ENCODE measurements at regions not wholly inside any gene's neighbourhood (a gene's known extent, or its start where the extent isn't known, plus 50 kb on each side); places are given as distances from the start of the nearest gene placed in this dataset.

DNA sequence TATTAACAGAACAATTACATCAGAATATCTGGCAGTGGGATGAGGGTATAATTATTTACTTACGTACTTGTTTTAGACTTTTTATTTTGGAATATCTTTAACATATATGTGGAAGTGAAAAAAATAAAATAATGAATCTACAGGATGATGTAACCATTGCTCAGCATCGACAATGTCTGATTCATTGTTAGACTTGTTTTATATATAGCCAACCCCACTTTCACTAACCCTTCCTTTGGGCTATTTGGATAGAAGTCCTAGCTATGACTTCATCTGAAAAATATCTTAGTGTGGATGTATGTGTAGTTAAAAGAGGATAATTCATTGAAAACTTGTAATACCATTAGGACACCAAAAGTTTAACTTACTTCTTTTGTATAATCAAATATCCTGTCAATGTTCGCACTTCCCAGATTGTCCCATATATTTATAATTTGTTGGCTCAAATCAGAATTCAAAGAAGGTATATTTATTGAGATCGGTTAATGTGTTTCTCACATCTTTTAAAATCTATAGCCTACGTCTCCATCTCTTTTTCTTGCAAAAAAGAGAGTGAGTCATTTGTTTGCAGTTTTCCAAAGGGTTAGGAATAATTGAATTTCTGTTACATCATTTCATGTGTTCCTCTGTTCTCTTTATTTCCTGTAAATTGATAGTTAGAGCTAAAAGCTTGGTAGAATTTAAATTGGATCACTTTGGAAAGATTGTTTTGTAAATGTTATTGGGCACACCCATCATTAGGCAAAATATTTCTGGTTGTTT, 506.1 kb upstream of the FAM98A start:
- no peaks in the 10 kb centered on the region for H3K27me3 ChIP-seq
- TF ChIP-seq EZH2phosphoT487 (IDR thresholded peaks at IDR 0.05): no peak
- TF ChIP-seq, protein P1, sequence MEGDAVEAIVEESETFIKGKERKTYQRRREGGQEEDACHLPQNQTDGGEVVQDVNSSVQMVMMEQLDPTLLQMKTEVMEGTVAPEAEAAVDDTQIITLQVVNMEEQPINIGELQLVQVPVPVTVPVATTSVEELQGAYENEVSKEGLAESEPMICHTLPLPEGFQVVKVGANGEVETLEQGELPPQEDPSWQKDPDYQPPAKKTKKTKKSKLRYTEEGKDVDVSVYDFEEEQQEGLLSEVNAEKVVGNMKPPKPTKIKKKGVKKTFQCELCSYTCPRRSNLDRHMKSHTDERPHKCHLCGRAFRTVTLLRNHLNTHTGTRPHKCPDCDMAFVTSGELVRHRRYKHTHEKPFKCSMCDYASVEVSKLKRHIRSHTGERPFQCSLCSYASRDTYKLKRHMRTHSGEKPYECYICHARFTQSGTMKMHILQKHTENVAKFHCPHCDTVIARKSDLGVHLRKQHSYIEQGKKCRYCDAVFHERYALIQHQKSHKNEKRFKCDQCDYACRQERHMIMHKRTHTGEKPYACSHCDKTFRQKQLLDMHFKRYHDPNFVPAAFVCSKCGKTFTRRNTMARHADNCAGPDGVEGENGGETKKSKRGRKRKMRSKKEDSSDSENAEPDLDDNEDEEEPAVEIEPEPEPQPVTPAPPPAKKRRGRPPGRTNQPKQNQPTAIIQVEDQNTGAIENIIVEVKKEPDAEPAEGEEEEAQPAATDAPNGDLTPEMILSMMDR (IDR thresholded peaks at IDR 0.05): no peak
- no peak for TF ChIP-seq EZH2 (IDR thresholded peaks at IDR 0.05)
- no peak overlapping the region for H3K4me2 ChIP-seq
- H3K4me3 ChIP-seq: no peak overlapping the region
- H3K79me2 ChIP-seq (ENCODE audit: low read depth): no peaks in the 10 kb centered on the region
- no peak overlapping the region for H3K4me3 Mint-ChIP-seq
- DNase-seq (ENCODE audit: low spot score): no peak
- no peaks in the 10 kb centered on the region for H4K20me1 ChIP-seq (ENCODE audit: low read depth)
- no peak overlapping the region for H3K27ac ChIP-seq
- no peaks in the 10 kb centered on the region for H3K36me3 ChIP-seq
- H3F3A ChIP-seq (ENCODE audit: low read depth): no peaks in the 10 kb centered on the region
- no peaks in the 10 kb centered on the region for H3K36me3 Mint-ChIP-seq
- no peak overlapping the region for H3K27ac Mint-ChIP-seq
- H3K9me3 Mint-ChIP-seq: peaks cover under 1% of the 10 kb centered on the region
- H3K9ac ChIP-seq: no peak overlapping the region
- no peaks in the 10 kb centered on the region for H3K9me3 ChIP-seq (ENCODE audit: low read depth)
- peaks cover under 1% of the 10 kb centered on the region for H3K27me3 Mint-ChIP-seq (ENCODE audit: insufficient read depth, low read depth)
- peaks cover 13% of the 10 kb centered on the region for H3K4me1 ChIP-seq
- peaks cover under 1% of the 10 kb centered on the region for H3K4me1 Mint-ChIP-seq
- H2AFZ ChIP-seq (replicated peaks): no peak overlapping the region

DNA sequence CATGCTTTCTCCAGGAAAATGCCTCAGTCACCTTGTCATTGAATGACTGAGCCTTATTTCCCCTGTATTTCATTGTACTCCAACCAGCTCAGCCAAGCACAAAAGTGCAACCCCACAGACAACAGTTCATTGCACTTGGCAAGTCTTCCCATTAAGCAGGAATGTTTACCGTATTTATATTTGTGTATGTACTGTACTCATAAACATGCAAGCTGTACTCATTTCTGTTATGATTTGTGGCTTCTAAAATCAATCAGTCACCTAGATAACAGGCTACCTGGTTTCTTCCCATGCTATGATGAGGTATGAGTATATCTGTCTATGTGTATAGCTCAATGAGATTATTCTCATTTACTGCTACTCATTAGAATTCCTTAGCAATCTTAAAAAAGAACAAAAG, 505.5 kb upstream of the FAM98A start:
- Mint-ChIP-seq H3K9me3 (peaks cover 2% of the 10 kb centered on the region), H3K27me3 (ENCODE audit: insufficient read depth, low read depth) (peaks cover 2% of the 10 kb centered on the region), H3K36me3 (no peaks in the 10 kb centered on the region), H3K27ac (no peak overlapping the region), H3K4me1 (peaks cover 5% of the 10 kb centered on the region), H3K4me3 (no peak overlapping the region)
- Histone ChIP-seq H3K9me3 (ENCODE audit: low read depth) (no peaks in the 10 kb centered on the region), H3K4me2 (no peak overlapping the region), H3K4me3 (no peak overlapping the region), H3K27me3 (no peaks in the 10 kb centered on the region), H3K9ac (no peak overlapping the region), H2AFZ (replicated peaks) (no peak overlapping the region), H3K27ac (no peak overlapping the region), H3K36me3 (no peaks in the 10 kb centered on the region), H3K79me2 (ENCODE audit: low read depth) (no peaks in the 10 kb centered on the region), H3F3A (ENCODE audit: low read depth) (no peaks in the 10 kb centered on the region), H4K20me1 (ENCODE audit: low read depth) (no peaks in the 10 kb centered on the region), H3K4me1 (peaks cover 17% of the 10 kb centered on the region)
- TF ChIP-seq EZH2phosphoT487 (IDR thresholded peaks at IDR 0.05): no peak
- DNase-seq (ENCODE audit: low spot score): no peak

DNA sequence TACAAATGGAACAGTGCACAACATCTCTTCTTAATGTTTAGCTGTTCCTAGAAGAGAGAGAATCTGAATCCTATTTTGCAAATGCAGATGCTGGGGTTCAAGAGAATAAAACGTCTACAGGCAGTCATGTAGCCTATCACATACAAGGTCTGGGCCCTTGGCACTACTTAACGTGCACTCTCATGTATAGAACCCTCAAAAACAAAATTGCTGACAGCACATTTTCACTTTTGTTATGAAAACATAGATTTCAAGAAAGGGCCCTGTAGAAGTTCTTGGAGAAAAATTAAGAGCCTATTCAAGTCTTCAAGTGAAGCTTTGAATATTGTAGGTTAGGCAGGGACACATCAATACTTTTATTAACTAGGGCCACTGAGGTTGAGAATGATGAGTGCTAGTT, 504.3 kb upstream of the FAM98A start:
- no peaks in the 10 kb centered on the region for H3K79me2 ChIP-seq (ENCODE audit: low read depth)
- no peak overlapping the region for H3K4me3 ChIP-seq
- no peak for DNase-seq (ENCODE audit: low spot score)
- no peak overlapping the region for H3K4me3 Mint-ChIP-seq
- H3K27ac Mint-ChIP-seq: no peak overlapping the region
- peaks cover 26% of the 10 kb centered on the region for H3K4me1 ChIP-seq
- H3K4me2 ChIP-seq: no peak overlapping the region
- no peaks in the 10 kb centered on the region for H3K9me3 ChIP-seq (ENCODE audit: low read depth)
- no peaks in the 10 kb centered on the region for H3K27me3 ChIP-seq
- H3K9me3 Mint-ChIP-seq: peaks cover 2% of the 10 kb centered on the region
- H3K36me3 Mint-ChIP-seq: no peaks in the 10 kb centered on the region
- H2AFZ ChIP-seq (replicated peaks): no peak overlapping the region
- H3K27ac ChIP-seq: no peak overlapping the region
- TF ChIP-seq, protein P1 (IDR thresholded peaks at IDR 0.05): no peak
- TF ChIP-seq EZH2phosphoT487 (IDR thresholded peaks at IDR 0.05) (no peak), EZH2 (IDR thresholded peaks at IDR 0.05) (no peak)
- H3K4me1 Mint-ChIP-seq: peaks cover 13% of the 10 kb centered on the region
- no peaks in the 10 kb centered on the region for H3F3A ChIP-seq (ENCODE audit: low read depth)
- H4K20me1 ChIP-seq (ENCODE audit: low read depth): no peaks in the 10 kb centered on the region
- H3K9ac ChIP-seq: no peak overlapping the region
- H3K27me3 Mint-ChIP-seq (ENCODE audit: insufficient read depth, low read depth): peaks cover 2% of the 10 kb centered on the region
- H3K36me3 ChIP-seq: no peaks in the 10 kb centered on the region

DNA sequence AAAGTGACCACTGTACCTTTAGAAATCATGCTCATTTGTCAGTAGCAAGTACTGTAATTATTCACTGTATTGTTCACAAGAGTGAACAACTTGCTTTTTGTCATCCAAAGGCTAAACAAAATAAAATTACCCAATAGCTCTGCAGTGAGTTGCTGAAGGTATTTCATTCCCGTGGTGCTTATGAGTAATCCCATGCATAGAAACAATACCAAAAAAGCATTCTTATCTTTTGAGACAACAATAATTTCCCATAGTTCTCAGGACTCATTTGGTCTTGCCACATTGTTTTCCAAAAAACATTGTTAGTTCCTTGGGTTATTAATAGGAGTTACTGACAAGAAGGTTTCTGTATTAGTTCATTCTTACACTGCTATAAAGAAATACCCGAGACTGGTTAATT, 503.2 kb upstream of the FAM98A start:
- H3K27ac Mint-ChIP-seq: no peak overlapping the region
- Histone ChIP-seq H3K79me2 (ENCODE audit: low read depth) (no peaks in the 10 kb centered on the region), H3K36me3 (no peaks in the 10 kb centered on the region), H3F3A (ENCODE audit: low read depth) (no peaks in the 10 kb centered on the region), H4K20me1 (ENCODE audit: low read depth) (no peaks in the 10 kb centered on the region), H3K4me2 (no peak overlapping the region), H3K27me3 (no peaks in the 10 kb centered on the region), H3K27ac (no peak overlapping the region), H3K9ac (no peak overlapping the region), H3K4me3 (no peak overlapping the region), H3K4me1 (peaks cover 17% of the 10 kb centered on the region), H3K9me3 (ENCODE audit: low read depth) (no peaks in the 10 kb centered on the region), H2AFZ (replicated peaks) (no peak overlapping the region)
- H3K9me3 Mint-ChIP-seq: peaks cover 2% of the 10 kb centered on the region
- peaks cover 4% of the 10 kb centered on the region for H3K27me3 Mint-ChIP-seq (ENCODE audit: insufficient read depth, low read depth)
- H3K4me3 Mint-ChIP-seq: no peak overlapping the region
- peaks cover 19% of the 10 kb centered on the region for H3K4me1 Mint-ChIP-seq
- no peaks in the 10 kb centered on the region for H3K36me3 Mint-ChIP-seq
- no peak for DNase-seq (ENCODE audit: low spot score)
- TF ChIP-seq, protein P1 (IDR thresholded peaks at IDR 0.05): no peak
- TF ChIP-seq EZH2phosphoT487 (IDR thresholded peaks at IDR 0.05) (no peak), EZH2 (IDR thresholded peaks at IDR 0.05) (no peak)

All from neural progenitor cell (in vitro differentiated cells).